Neural crest cell (in vitro differentiated cells): ENCODE measurements at regions not wholly inside any gene's neighbourhood (a gene's known extent, or its start where the extent isn't known, plus 50 kb on each side); places are given as distances from the start of the nearest gene placed in this dataset.

Source experiments
- DNase-seq: peaks from one replicate; pipeline ENCODE4 v3.0.0; 2021; ENCODE audit warnings: low read depth, mixed read lengths, low spot score
- H3K27ac Mint-ChIP-seq: one replicate; pipeline ENCODE4 v1.8.0; 2021; ENCODE audit warnings: mild to moderate bottlenecking, mixed read lengths; ENCODE audit not compliant: unreplicated experiment
- H3K27me3 Mint-ChIP-seq: 2 replicates; pipeline ENCODE4 v1.8.0; 2021; ENCODE audit warnings: low read depth, mild to moderate bottlenecking, mixed read lengths
- H3K36me3 Mint-ChIP-seq: 2 replicates; pipeline ENCODE4 v1.8.0; 2021; ENCODE audit warnings: low read depth, mild to moderate bottlenecking, mixed read lengths
- H3K4me1 Mint-ChIP-seq: 2 replicates; pipeline ENCODE4 v1.8.0; 2021; ENCODE audit warnings: mixed read lengths
- H3K4me3 Mint-ChIP-seq: one replicate; pipeline ENCODE4 v1.8.0; 2021; ENCODE audit warnings: mild to moderate bottlenecking, mixed read lengths
- H3K9me3 Mint-ChIP-seq: 2 replicates; pipeline ENCODE4 v1.8.0; 2021; ENCODE audit warnings: mixed read lengths
- CTCF ChIP-seq: fragments of 200-600 bp; sonication (generic); conservative IDR thresholded peaks from 2 replicates; pipeline ENCODE4 v1.5.0; 2021; ENCODE audit warnings: antibody characterized with exemption, mild to moderate bottlenecking

DNA sequence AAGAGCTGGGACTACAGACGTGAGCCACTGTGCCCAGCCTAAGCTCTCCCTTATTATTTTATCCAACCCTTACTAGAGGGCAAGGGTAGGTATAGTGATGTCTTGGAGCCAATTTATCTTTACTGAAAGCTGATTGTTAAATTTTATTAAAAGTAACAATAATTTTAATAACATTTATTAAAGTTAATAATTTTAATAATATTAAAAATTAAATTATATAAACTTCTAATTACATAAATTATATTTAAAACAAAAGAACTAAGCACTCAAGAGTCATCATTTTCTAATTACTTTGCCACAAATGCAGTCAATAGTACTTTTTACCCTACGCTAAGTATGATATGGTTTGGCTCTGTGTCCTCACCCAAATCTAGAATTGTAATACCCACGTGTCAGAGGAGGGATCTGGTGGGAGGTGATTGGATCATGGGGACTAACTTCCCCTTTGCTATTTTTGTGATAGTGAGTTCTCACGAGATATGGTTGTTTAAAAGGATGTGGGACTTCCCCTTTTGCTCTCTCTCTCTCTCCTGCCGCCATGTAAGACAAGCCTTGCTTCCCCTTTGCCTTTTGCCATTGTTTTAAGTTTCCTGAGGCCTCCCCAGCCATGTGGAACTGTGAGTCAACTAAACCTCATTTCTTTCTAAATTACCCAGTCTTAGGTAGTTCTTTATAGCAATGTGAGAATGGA lies 58.4 kb upstream of the ETV1 start:
- Mint-ChIP-seq H3K9me3 (peaks cover 4% of the 10 kb centered on the region), H3K4me1 (no peaks in the 10 kb centered on the region), H3K36me3 (no peaks in the 10 kb centered on the region), H3K4me3 (no peak overlapping the region), H3K27me3 (no peaks in the 10 kb centered on the region), H3K27ac (no peak overlapping the region)
- DNase-seq = no peak
- TF ChIP-seq CTCF = no peak

DNA sequence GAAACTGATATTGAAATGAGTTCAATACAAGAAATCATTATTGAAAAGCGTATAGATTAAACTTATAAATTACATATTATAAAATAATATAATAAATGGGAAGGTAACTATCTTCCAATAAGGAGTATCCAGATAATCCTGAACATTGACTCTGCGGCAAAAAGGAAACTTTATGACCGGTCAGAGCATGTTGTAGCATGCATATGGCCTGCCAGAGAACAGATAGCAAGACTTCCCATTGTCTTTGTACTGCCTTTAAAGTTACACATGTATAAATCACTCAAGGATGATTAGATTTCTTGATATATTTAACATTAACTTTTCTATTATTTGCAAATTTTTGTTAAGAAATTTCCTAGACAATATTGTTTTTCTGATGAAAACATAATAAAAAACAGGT lies 56.2 kb upstream of the ETV1 start:
- no peaks in the 10 kb centered on the region for H3K27me3 Mint-ChIP-seq
- no peak overlapping the region for H3K27ac Mint-ChIP-seq
- peaks cover 5% of the 10 kb centered on the region for H3K4me1 Mint-ChIP-seq
- H3K9me3 Mint-ChIP-seq = peaks cover 14% of the 10 kb centered on the region
- no peak for TF ChIP-seq CTCF
- H3K36me3 Mint-ChIP-seq = no peaks in the 10 kb centered on the region
- no peak overlapping the region for H3K4me3 Mint-ChIP-seq
- DNase-seq = no peak

DNA sequence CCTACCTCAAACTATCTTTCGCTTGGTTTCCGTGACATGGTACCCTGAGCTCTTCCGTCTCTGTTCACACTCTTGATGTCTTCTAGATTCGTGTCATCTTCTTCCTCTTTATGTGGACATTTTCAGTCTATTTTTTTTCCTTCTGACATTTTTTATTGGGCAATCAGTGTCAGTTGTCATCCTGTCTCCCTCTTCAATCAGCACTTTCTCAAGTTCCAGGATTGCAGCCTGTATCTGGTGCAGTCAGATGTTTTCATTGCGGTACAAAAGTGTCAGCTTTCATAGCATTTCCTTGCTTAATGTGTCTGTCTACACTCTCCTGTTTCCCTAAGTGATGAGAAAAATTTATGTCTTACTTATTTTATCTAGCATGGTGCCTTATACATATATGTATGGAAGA lies 51.1 kb upstream of the ETV1 start:
- TF ChIP-seq CTCF = no peak
- no peak for DNase-seq
- Mint-ChIP-seq H3K27me3 (no peaks in the 10 kb centered on the region), H3K36me3 (no peaks in the 10 kb centered on the region), H3K27ac (no peak overlapping the region), H3K4me1 (peaks cover 5% of the 10 kb centered on the region), H3K9me3 (peaks cover 20% of the 10 kb centered on the region), H3K4me3 (no peak overlapping the region)
